ENCODE measurements at regions not wholly inside any gene's neighbourhood (a gene's known extent, or its start where the extent isn't known, plus 50 kb on each side); places are given as distances from the start of the nearest gene placed in this dataset.
"Not testable (repeated sequence)": the region's sequence is repeated elsewhere in the genome, so short reads cannot be mapped to it uniquely, and the experiment has no call there.

GRCh38 chr6:4655196-4656025, 120.8 kb upstream of the CDYL start:
- DNase-seq (ENCODE audit: low read depth), result no peak

DNA sequence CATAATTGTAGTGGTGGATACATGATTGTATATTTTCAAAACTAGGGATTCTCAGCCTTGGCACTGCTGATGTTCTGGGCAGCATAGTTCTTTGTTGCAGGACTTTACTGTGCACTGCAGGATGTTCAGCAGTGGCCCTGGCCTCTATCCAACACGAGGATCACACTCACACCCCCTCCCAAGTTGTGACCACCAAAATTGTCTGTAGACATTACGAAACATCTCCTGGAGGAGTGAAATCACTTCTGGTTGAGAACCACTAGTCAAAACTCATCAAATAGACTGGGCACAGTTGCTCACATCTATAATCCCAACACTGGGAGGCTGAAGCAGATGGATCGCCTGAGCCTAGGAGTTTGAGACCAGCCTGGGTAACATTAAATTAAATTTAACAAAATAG, 123.1 kb upstream of the CDYL start:
- DNase-seq (ENCODE audit: low read depth), result no peak

DNA sequence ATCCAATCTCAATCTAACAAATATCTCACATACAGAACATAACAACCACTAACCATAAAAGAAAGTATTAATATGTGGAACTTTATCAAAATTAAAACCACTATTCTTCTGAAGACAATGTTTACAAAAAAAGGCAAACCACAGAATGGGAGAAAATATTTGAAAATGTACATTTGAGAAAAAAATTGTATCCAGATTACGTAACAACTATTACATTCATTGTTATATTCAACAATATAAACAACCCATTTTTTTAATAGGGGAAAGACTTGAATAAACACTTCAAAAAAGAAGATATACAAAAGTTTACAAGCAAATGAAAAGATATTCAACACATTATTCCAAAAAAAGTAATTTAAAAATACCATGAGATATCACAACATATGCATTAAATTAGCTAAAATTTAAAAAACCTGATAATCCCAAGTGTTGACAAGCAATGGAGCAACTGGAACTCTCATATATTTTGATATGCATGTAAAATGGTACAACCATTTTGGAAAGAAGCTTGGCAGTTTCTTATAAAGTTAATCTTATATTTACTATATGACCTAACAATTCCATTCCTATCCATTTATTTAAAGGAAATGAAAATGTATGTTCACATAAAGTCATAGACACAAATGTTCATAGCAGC, 124.3 kb upstream of the CDYL start:
- DNase-seq (ENCODE audit: low read depth), result no peak

GRCh38 chr6:4649728-4650127, 126.5 kb upstream of the CDYL start:
- DNase-seq (ENCODE audit: low read depth), result no peak

DNA sequence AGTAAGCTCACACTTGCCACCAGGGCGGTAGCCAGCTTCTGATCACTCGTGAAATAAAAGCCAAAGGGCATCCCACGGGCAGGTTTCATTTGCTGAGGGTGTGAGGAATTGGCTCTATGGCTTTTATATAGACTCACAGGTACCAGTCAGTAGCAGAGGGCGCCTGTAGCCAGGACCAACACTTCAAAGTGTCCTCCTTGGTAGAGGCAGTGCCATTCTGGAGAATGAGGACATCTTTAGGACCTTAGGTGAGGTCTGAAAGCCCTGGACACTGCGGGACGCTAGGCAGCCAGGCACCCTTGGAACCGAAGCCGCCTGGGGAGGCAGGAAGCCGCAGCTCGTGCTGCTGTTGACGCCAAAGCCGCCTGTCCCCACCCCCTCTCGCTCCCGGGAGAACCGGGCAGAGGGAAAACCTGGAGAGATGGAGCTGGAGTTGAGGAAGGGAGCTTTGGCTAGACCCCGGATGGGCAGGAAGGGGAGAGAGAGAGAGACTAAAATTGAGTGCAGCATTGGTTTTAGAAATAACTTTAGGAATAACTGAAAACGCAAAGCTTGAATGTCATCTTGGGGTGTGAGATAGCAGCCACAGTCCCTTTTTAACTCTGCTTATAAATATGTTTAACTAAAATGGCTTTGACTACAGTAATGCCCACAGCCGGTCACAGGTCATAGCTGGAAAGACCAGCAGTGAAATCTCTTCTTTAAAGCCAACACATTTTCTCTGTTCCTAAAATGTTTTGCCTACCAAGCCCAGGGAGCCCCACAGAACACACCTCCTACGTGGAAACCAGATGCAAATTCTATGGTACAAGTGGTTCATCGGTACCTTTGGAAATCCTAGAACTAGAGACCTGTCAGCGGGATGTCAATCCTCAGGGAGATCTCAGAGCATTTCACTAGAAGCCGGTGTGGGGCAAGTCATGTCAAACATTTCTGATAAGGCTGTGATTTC, 128.5 kb upstream of the CDYL start:
- no peak for DNase-seq (ENCODE audit: low read depth)

- no peak for DNase-seq (ENCODE audit: low read depth)
Observed at GRCh38 chr6:4645713-4646360, 130.4 kb upstream of the CDYL start.

DNA sequence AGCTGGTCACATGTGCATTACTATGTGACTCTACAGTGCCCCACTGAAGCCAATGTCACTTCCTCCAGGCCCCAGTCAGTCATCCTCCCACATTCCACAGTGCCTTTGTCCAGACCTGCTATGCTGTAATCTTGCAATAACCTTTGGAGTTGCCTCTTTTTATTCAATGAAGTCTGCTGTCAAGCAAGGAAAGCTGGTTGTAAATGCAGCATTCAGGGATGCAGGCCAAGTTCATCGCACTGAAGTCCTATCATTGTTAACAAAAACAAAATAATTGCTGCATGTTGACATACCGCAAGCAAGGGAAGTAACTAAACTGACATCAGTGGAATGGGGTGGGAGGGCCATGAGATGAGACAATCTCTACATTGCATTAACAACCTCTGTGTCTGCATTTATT, 131.2 kb upstream of the CDYL start:
- DNase-seq (ENCODE audit: low read depth), result no peak

DNA sequence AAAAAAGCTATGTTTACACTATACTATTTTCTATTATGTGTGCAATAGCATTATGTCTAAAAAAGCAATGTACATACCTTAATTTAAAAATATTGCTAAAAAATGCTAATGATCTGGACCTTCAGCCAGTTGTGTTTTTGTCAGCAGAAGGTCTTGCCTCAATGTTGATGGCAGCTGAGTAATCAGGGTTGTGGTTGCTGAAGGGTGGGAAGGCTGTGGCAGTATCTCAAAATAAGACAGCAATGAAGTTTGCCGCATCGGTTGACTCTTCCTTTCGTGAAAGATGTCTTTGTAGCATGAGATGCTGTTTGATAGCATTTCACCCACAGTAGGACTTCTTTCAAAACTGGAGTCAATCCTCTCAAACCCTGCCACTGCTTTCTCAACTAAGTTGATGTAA, 134.7 kb upstream of the CDYL start:
- no peak for DNase-seq (ENCODE audit: low read depth)

- DNase-seq (ENCODE audit: low read depth), result no peak
Observed at GRCh38 chr6:4640139-4640538, 136.1 kb upstream of the CDYL start.

DNA sequence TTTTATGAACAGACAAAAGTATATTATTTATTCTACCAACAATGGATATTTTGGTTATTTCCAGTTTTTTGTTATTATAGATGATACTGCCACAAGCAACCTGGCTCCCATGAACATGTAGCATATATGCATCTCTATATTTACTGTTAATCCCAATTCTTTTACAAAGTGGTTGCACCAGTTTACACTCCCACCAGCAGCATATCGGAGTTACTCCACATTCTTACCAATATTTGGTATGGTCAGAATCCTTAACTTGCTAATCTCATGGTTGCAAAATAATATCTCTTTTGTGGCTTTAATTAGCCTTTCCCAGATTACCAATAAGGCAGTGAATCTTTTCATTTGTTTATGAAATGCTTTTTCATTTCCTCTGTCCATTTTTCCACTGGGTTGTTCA, 137.6 kb upstream of the CDYL start:
- no peak for DNase-seq (ENCODE audit: low read depth)

- DNase-seq (ENCODE audit: low read depth), result no peak
Observed at GRCh38 chr6:4637691-4638433, 138.3 kb upstream of the CDYL start.

- no peak for DNase-seq (ENCODE audit: low read depth)
Observed at GRCh38 chr6:4636881-4637224, 139.4 kb upstream of the CDYL start.

DNA sequence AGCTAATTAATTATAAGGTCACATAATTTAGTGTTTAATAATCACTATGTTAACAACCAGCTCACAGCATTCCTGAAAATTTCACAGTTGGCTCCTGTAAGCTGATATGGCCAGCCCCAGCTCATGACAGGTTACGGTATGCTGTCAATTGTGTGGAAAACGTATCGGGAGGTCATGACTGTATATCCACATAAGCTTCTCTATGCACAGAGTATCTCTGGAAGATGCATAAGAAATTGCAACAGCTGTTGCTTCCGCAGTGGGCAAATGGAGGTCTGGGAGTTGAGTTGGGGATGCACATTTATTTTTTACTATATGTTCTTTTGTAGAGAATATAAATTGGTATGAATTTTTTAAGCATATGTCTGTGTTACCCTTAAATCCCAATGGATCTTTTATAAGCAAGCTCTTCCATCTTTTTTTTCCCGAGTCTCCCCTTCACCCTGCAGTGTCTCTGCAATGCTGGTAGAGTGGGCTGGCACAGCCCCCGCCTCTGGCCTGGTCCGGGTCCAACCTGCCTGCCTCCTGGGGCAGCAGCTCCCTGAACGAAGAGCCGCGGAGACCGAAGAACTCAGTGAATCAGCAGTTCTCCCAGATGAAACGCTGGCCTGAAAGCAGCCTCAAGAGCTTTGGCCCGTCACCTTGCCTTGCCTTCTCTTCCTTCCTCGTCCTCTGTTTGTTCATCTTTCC, 139.9 kb upstream of the CDYL start:
- no peak for DNase-seq (ENCODE audit: low read depth)

- DNase-seq (ENCODE audit: low read depth), result no peak
Observed at GRCh38 chr6:4635666-4636065, 140.5 kb upstream of the CDYL start.

GRCh38 chr6:4632421-4632820, 143.8 kb upstream of the CDYL start:
- DNase-seq (ENCODE audit: low read depth), result no peak

DNA sequence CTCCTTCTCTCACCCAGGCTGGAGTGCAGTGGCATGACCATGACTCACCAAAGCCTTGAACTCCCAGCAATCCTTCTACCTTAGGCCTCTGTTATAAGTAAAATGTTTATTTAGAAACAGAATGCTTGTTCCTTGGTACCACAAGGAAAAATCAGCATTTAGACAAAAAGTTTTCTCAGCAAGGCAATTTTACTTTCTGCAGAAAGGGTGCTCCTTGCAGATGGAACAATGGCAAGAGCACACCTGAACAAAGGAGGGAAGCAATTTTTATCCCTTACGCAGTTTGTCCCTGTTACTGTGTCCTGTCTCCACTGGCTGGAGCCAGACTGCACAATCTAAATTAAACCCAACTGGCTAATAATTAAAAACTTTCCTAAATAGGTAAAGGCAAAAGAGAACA, 146.4 kb upstream of the CDYL start:
- DNase-seq (ENCODE audit: low read depth), result not testable (repeated sequence)

GRCh38 chr6:4625557-4625956, 150.6 kb upstream of the CDYL start:
- DNase-seq (ENCODE audit: low read depth), result no peak

DNA sequence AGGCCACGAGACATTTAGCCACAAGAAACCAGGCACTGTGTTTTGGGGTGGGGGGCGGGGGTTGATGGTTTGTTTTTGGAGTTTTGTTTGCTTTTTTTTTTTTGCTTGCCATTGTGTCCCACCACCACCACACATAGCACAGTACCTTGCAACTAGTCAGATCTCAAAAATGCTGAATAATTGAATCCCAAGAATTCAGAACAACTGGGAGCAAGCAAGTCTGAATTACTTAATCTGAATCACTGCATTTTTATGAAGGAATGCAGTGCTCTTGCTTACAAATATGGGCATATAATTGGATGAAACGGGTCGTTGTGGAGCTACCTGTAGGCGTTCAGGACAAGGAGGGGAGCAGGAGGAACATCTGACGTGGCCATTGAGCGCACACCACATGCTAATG, 151.5 kb upstream of the CDYL start:
- DNase-seq (ENCODE audit: low read depth), result no peak

DNA sequence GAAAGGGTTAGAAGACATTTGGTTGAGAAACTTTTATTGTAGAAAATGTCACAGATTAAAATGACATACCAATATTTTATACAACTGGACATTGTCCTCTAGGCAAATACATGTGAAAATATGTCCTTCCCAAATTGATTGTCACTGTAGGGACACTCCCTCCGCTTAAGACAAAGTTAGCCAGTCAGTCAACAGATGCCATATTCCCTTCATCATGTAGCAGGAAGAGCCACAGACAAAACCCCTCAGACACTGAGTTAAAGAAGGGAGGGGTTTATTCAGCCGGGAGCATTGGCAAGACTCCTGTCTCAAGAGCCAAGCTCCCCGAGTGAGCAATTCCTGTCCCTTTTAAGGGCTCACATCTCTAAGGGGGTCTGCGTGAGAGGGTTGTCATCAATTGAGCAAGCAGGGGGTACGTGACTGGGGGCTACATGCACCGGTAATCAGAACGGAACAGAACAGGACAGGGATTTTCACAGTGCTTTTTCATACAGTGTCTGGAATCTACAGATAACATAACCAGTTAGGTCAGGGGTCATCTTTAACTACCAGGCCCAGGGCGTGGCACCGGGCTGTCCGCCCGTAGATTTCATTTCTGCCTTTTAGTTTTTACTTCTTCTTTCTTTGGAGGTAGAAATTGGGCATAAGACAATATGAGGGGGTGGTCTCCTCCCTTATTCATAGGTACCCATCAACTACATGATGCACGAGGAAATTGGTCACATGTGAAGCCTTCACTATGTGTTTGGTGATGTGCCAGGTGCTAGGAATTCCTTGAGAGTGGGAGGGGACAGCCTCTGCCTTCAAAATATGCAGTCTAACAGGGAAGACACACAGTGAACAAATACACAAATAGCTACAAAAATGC, 155.7 kb upstream of the CDYL start:
- DNase-seq (ENCODE audit: low read depth), result no peak

GRCh38 chr6:4616311-4616710, 159.9 kb upstream of the CDYL start:
- no peak for DNase-seq (ENCODE audit: low read depth)

Data from fibroblast of the conjunctiva (primary cell).